Non-pigmented ciliary epithelial cell (primary cell): ENCODE measurements at regions not wholly inside any gene's neighbourhood (a gene's known extent, or its start where the extent isn't known, plus 50 kb on each side); places are given as distances from the start of the nearest gene placed in this dataset.

Experiments
- DNase-seq: peaks from one replicate; pipeline ENCODE4 v3.0.0-alpha.2; 2010; ENCODE audit warnings: low read depth

GRCh38 chr17:77379065-77379428 is 238.3 kb downstream of the SEC14L1 start:
- DNase-seq: no peak

GRCh38 chr17:77379832-77380231 is 239.1 kb downstream of the SEC14L1 start:
- DNase-seq: no peak

GRCh38 chr17:77380395-77381184 is 239.8 kb downstream of the SEC14L1 start:
- no peak for DNase-seq

GRCh38 chr17:77381185-77381700 is 240.5 kb downstream of the SEC14L1 start:
- no peak for DNase-seq

- no peak for DNase-seq
Measured at GRCh38 chr17:77381731-77382130, 241.0 kb downstream of the SEC14L1 start.

- no peak for DNase-seq
Measured at GRCh38 chr17:77382356-77382911, 241.7 kb downstream of the SEC14L1 start.

- no peak for DNase-seq
Measured at GRCh38 chr17:77382966-77383612, 242.3 kb downstream of the SEC14L1 start.

GRCh38 chr17:77383613-77384608 is 243.1 kb downstream of the SEC14L1 start:
- no peak for DNase-seq

GRCh38 chr17:77385750-77386501 is 245.2 kb downstream of the SEC14L1 start:
- DNase-seq: no peak

- no peak for DNase-seq
Measured at GRCh38 chr17:77386502-77387192, 245.9 kb downstream of the SEC14L1 start.

GRCh38 chr17:77387891-77388290 is 247.1 kb downstream of the SEC14L1 start:
- no peak for DNase-seq

- no peak for DNase-seq
Measured at GRCh38 chr17:77388384-77389306, 247.9 kb downstream of the SEC14L1 start.

GRCh38 chr17:77390870-77391269 is 250.1 kb downstream of the SEC14L1 start:
- no peak for DNase-seq

- DNase-seq: no peak
Measured at GRCh38 chr17:77391668-77392375, 251.1 kb downstream of the SEC14L1 start.

- DNase-seq: no peak
Measured at GRCh38 chr17:77392376-77393273, 251.9 kb downstream of the SEC14L1 start.

GRCh38 chr17:77393274-77393600 is 252.5 kb downstream of the SEC14L1 start:
- DNase-seq: no peak

- no peak for DNase-seq
Measured at GRCh38 chr17:77393867-77394539, 253.2 kb downstream of the SEC14L1 start.
